Common myeloid progenitor, CD34-positive (primary cell): ENCODE measurements at regions not wholly inside any gene's neighbourhood (a gene's known extent, or its start where the extent isn't known, plus 50 kb on each side); places are given as distances from the start of the nearest gene placed in this dataset.

ENCODE experiments used
- CTCF ChIA-PET: fragments of 350-600 bp; sonication (Branson Sonifier 250); formaldehyde crosslinking; loops from one replicate; lab custom pipeline; 2021; ENCODE audit warnings: antibody characterized with exemption; lab: Charles Lee
- POLR2A ChIA-PET: fragments of 350-600 bp; sonication (Branson Sonifier 250); formaldehyde crosslinking; loops from one replicate; lab custom pipeline; 2021; ENCODE audit warnings: antibody characterized with exemption; lab: Charles Lee
- DNase-seq, 3 donors: peaks; one replicate each; pipeline versions ENCODE4 v3.0.0 to v3.0.0-alpha.2; 2013
- H3K27ac ChIP-seq, 2 experiments: 1 replicate in 1 of 2; 2 replicates in 1 of 2; pipeline ENCODE4 v1.7.0; 2013; ENCODE audit warnings: inconsistent platforms in 2 of 2, low read length in 2 of 2, mild to moderate bottlenecking in 2 of 2, low read depth in 1 of 2, moderate library complexity in 1 of 2; ENCODE audit not compliant: severe bottlenecking in 2 of 2, insufficient read depth in 1 of 2, poor library complexity in 1 of 2
- H3K27me3 ChIP-seq, 5 experiments: replicated peaks in 2 of 5; 1 replicate in 3 of 5; 2 replicates in 2 of 5; pipeline versions ENCODE4 v1.6.1 to v1.7.0; 2013; ENCODE audit warnings: low read length in 4 of 5, mild to moderate bottlenecking in 2 of 5, moderate library complexity in 2 of 5, inconsistent platforms in 1 of 5; ENCODE audit not compliant: insufficient read depth in 5 of 5, control insufficient read depth in 4 of 5
- H3K36me3 ChIP-seq, 4 experiments: 1 replicate in 2 of 4; 2 replicates in 2 of 4; pipeline versions ENCODE4 v1.6.1 to v1.7.0; 2013; ENCODE audit warnings: low read length in 3 of 4, control low read depth in 1 of 4, mild to moderate bottlenecking in 1 of 4; ENCODE audit not compliant: control insufficient read depth in 4 of 4, insufficient read depth in 4 of 4
- H3K4me1 ChIP-seq, 4 experiments: 1 replicate in 3 of 4; 2 replicates in 1 of 4; pipeline versions ENCODE4 v1.6.1 to v1.7.1; 2013; ENCODE audit warnings: low read length in 3 of 4, mild to moderate bottlenecking in 3 of 4, control low read depth in 1 of 4, inconsistent platforms in 1 of 4, moderate library complexity in 1 of 4; ENCODE audit not compliant: control insufficient read depth in 4 of 4, insufficient read depth in 4 of 4; ENCODE audit errors: control extremely low read depth in 1 of 4
- H3K4me3 ChIP-seq, 7 experiments: 1 replicate in 4 of 7; 2 replicates in 3 of 7; pipeline versions ENCODE4 v1.5.1 to v1.7.0; 2013; ENCODE audit warnings: mild to moderate bottlenecking in 7 of 7, low read length in 6 of 7, moderate library complexity in 6 of 7, inconsistent platforms in 2 of 7, low read depth in 2 of 7, control low read depth in 1 of 7; ENCODE audit not compliant: insufficient read depth in 4 of 7, control insufficient read depth in 1 of 7; ENCODE audit errors: extremely low read depth in 1 of 7
- H3K9me3 ChIP-seq, 5 experiments: 1 replicate in 4 of 5; 2 replicates in 1 of 5; pipeline versions ENCODE4 v1.6.1 to v1.7.1; 2013; ENCODE audit warnings: low read length in 4 of 5, mild to moderate bottlenecking in 2 of 5, inconsistent platforms in 1 of 5, low read depth in 1 of 5, moderate library complexity in 1 of 5; ENCODE audit not compliant: control insufficient read depth in 4 of 5, insufficient read depth in 2 of 5; ENCODE audit errors: control extremely low read depth in 1 of 5
- whole genome bisulfite sequencing: methylation state at CpG from one replicate; pipeline ENCODE4 v1.1.5; 2013; ENCODE audit not compliant: insufficient coverage; 5-methylcytosine and 5-hydroxymethylcytosine counted together

- Histone ChIP-seq H3K4me1 (no peaks in the 10 kb centered on the region), H3K27me3 (peaks cover 0 to 2% (median 0%) of the 10 kb centered on the region in 5 experiments), H3K27ac (no peak overlapping the region), H3K36me3 (no peaks in the 10 kb centered on the region), H3K9me3 (no peaks in the 10 kb centered on the region), H3K4me3 (no peak overlapping the region)
- 100% methylated on average over 3 of the region's 8 CpGs for WGBS
- no peak for DNase-seq
- POLR2A ChIA-PET = no interaction called here
- CTCF ChIA-PET = no interaction called here
Observed at GRCh38 chr10:8594176-8594575, 539.7 kb downstream of the GATA3 start.

- POLR2A ChIA-PET = interaction anchor here (0.6 kb wide), 1 partner anchor 135 kb away, joined by 3 read pairs; no protein-coding TSS in a partner anchor
- Histone ChIP-seq H3K27ac (no peak overlapping the region), H3K4me3 (no peak overlapping the region)
Observed at GRCh38 chr10:8594711-8595110, 540.2 kb downstream of the GATA3 start.

GRCh38 chr10:8595140-8595539 lies 540.7 kb downstream of the GATA3 start:
- Histone ChIP-seq H3K27me3 (peaks cover 0 to 2% (median 0%) of the 10 kb centered on the region in 5 experiments), H3K4me1 (no peaks in the 10 kb centered on the region), H3K4me3 (no peak overlapping the region), H3K9me3 (no peaks in the 10 kb centered on the region), H3K36me3 (no peaks in the 10 kb centered on the region), H3K27ac (no peak overlapping the region)
- POLR2A ChIA-PET = interaction anchor here (0.6 kb wide), 1 partner anchor 134 kb away, joined by 3 read pairs; no protein-coding TSS in a partner anchor
- CTCF ChIA-PET = no interaction called here
- 50% methylated on average over 2 of the region's 3 CpGs for WGBS
- no peak for DNase-seq

More at GRCh38 chr10:8594711-8595110, 540.2 kb downstream of the GATA3 start:
- H3K36me3 ChIP-seq = no peaks in the 10 kb centered on the region
- 94% methylated on average over 5 of the region's 5 CpGs for WGBS
- no peak for DNase-seq
- CTCF ChIA-PET = no interaction called here
- peaks cover 0 to 2% (median 0%) of the 10 kb centered on the region in 5 experiments for H3K27me3 ChIP-seq
- H3K4me1 ChIP-seq = no peaks in the 10 kb centered on the region
- H3K9me3 ChIP-seq = no peaks in the 10 kb centered on the region

GRCh38 chr10:8596929-8597472 lies 542.5 kb downstream of the GATA3 start:
- 93% methylated on average over 4 of the region's 5 CpGs for WGBS
- no peaks in the 10 kb centered on the region for H3K36me3 ChIP-seq
- no peak overlapping the region for H3K27ac ChIP-seq
- H3K27me3 ChIP-seq = no peaks in the 10 kb centered on the region
- DNase-seq = no peak
- POLR2A ChIA-PET = no interaction called here
- no peak overlapping the region for H3K4me3 ChIP-seq
- H3K9me3 ChIP-seq = no peaks in the 10 kb centered on the region
- CTCF ChIA-PET = no interaction called here
- no peaks in the 10 kb centered on the region for H3K4me1 ChIP-seq

- DNase-seq = no peak
- ChIA-PET CTCF (no interaction called here), POLR2A (no interaction called here)
- Histone ChIP-seq H3K9me3 (peaks cover 0 to 4% (median 0%) of the 10 kb centered on the region in 5 experiments), H3K27me3 (no peaks in the 10 kb centered on the region), H3K4me1 (no peaks in the 10 kb centered on the region), H3K27ac (no peak overlapping the region), H3K36me3 (no peaks in the 10 kb centered on the region), H3K4me3 (no peak overlapping the region)
- 100% methylated on average over 3 of the region's 3 CpGs for WGBS
Observed at GRCh38 chr10:8600192-8600591, 545.7 kb downstream of the GATA3 start.

- H3K4me3 ChIP-seq = no peak overlapping the region
- CTCF ChIA-PET = no interaction called here
Observed at GRCh38 chr10:8602821-8603220, 548.3 kb downstream of the GATA3 start.

GRCh38 chr10:8614054-8614565 lies 559.6 kb downstream of the GATA3 start:
- no peak overlapping the region for H3K4me3 ChIP-seq
- DNase-seq = peak in 2 of 3 donors; percentile 9 to 53
- peaks cover 0 to 3% (median 0%) of the 10 kb centered on the region in 5 experiments for H3K9me3 ChIP-seq
- no peak overlapping the region for H3K27ac ChIP-seq
- peaks cover 0 to 2% (median 0%) of the 10 kb centered on the region in 5 experiments for H3K27me3 ChIP-seq
- H3K4me1 ChIP-seq = peaks cover 0 to 3% (median 1%) of the 10 kb centered on the region in 4 experiments
- ChIA-PET CTCF (no interaction called here), POLR2A (no interaction called here)
- 44% methylated on average over 4 of the region's 6 CpGs for whole genome bisulfite sequencing
- H3K36me3 ChIP-seq = no peaks in the 10 kb centered on the region

More at GRCh38 chr10:8602821-8603220, 548.3 kb downstream of the GATA3 start:
- Histone ChIP-seq H3K27me3 (no peaks in the 10 kb centered on the region), H3K4me1 (no peaks in the 10 kb centered on the region), H3K9me3 (peaks cover 0 to 7% (median 0%) of the 10 kb centered on the region in 5 experiments), H3K27ac (no peak overlapping the region), H3K36me3 (no peaks in the 10 kb centered on the region)
- DNase-seq = no peak
- no CpG with 5 or more reads among the region's 1 CpG for WGBS
- POLR2A ChIA-PET = no interaction called here
